PC-9 (cell line): ENCODE measurements at regions not wholly inside any gene's neighbourhood (a gene's known extent, or its start where the extent isn't known, plus 50 kb on each side); places are given as distances from the start of the nearest gene placed in this dataset.

ENCODE experiments used
- BruUV-seq: library from RNA; stranded (reverse); fragments of 400-500 nt; replicated peaks from 2 replicates; lab custom pipeline; 2021; lab: Mats Ljungman, UMichigan
- CTCF ChIA-PET: fragments of 300-600 bp; sonication (Branson Sonifier 250); formaldehyde crosslinking; loops from one replicate; lab custom pipeline; 2022; ENCODE audit warnings: antibody characterized with exemption; lab: Charles Lee
- POLR2A ChIA-PET: fragments of 300-600 bp; sonication (Branson Sonifier 250); formaldehyde crosslinking; loops from one replicate; lab custom pipeline; 2022; ENCODE audit warnings: antibody characterized with exemption; ENCODE audit not compliant: unreplicated experiment; lab: Charles Lee
- DNase-seq, 2 experiments: peaks; one replicate each; pipeline versions ENCODE4 v3.0.0 to v3.0.0-alpha.2; 2015 to 2022; ENCODE audit warnings: mixed read lengths in 1 of 2
- H2AFZ ChIP-seq: fragments of 200-600 bp; sonication (generic); 2 replicates; pipeline ENCODE4 v1.8.1; 2017; ENCODE audit warnings: antibody characterized with exemption
- H3F3A ChIP-seq: fragments of 200-600 bp; sonication (generic); 2 replicates; pipeline ENCODE4 v1.8.1; 2017; ENCODE audit warnings: antibody characterized with exemption, mild to moderate bottlenecking, low read depth; ENCODE audit not compliant: insufficient read depth
- H3K27ac ChIP-seq: fragments of 200-600 bp; sonication (generic); 2 replicates; pipeline ENCODE4 v1.6.1; 2016; ENCODE audit warnings: mixed run types
- H3K27me3 ChIP-seq: fragments of 200-600 bp; sonication (generic); 2 replicates; pipeline ENCODE4 v1.6.1; 2016; ENCODE audit warnings: low read depth, mixed run types; ENCODE audit not compliant: insufficient read depth
- H3K36me3 ChIP-seq: fragments of 200-600 bp; sonication (generic); 2 replicates; pipeline ENCODE4 v1.6.1; 2016; ENCODE audit warnings: low read depth, mixed run types
- H3K4me1 ChIP-seq: fragments of 200-600 bp; sonication (generic); replicated peaks from 2 replicates; pipeline ENCODE4 v1.6.1; 2016; ENCODE audit warnings: mixed run types; ENCODE audit not compliant: insufficient read depth
- H3K4me2 ChIP-seq: fragments of 200-600 bp; sonication (generic); 2 replicates; pipeline ENCODE4 v1.6.1; 2017; ENCODE audit warnings: mixed run types
- H3K4me3 ChIP-seq: fragments of 200-600 bp; sonication (generic); 2 replicates; pipeline ENCODE4 v1.6.1; 2016; ENCODE audit warnings: mixed run types
- H3K79me2 ChIP-seq: fragments of 200-600 bp; sonication (generic); 2 replicates; pipeline ENCODE4 v1.6.1; 2017; ENCODE audit warnings: low read depth, mixed run types
- H3K9me2 ChIP-seq: fragments of 200-600 bp; sonication (generic); 2 replicates; pipeline ENCODE4 v1.8.1; 2017; ENCODE audit warnings: mild to moderate bottlenecking; ENCODE audit not compliant: insufficient read depth
- H3K9me3 ChIP-seq: fragments of 200-600 bp; sonication (generic); 2 replicates; pipeline ENCODE4 v1.8.1; 2016; ENCODE audit warnings: low read depth; ENCODE audit not compliant: insufficient read depth
- H4K20me1 ChIP-seq: fragments of 200-600 bp; sonication (generic); 2 replicates; pipeline ENCODE4 v1.8.1; 2017; ENCODE audit not compliant: insufficient read depth
- CTCF ChIP-seq: fragments of 200-600 bp; sonication (generic); conservative IDR thresholded peaks from 2 replicates; pipeline ENCODE4 v1.6.1; 2017; ENCODE audit warnings: mixed run types, antibody characterized with exemption, mild to moderate bottlenecking, moderate library complexity
- EZH2 ChIP-seq: fragments of 200-600 bp; sonication (generic); IDR thresholded peaks from 2 replicates; pipeline ENCODE4 v1.8.0; 2017; ENCODE audit warnings: antibody characterized with exemption, low read depth
- intact Hi-C: fragments of 100-400 bp; cut with micrococcal nuclease; formaldehyde crosslinking; loops from one replicate; pipeline ENCODE4 v1.10.0; 2022; ENCODE audit not compliant: unreplicated experiment

GRCh38 chr2:163375472-163375871 is 360.3 kb downstream of the FIGN start:
- Histone ChIP-seq H3F3A (no peaks in the 10 kb centered on the region), H4K20me1 (no peaks in the 10 kb centered on the region), H3K27ac (no peak overlapping the region), H3K4me1 (no peaks in the 10 kb centered on the region), H3K4me2 (no peak overlapping the region), H3K36me3 (no peaks in the 10 kb centered on the region), H3K9me3 (no peaks in the 10 kb centered on the region), H2AFZ (no peak overlapping the region), H3K27me3 (no peaks in the 10 kb centered on the region), H3K4me3 (no peak overlapping the region), H3K9me2 (no peaks in the 10 kb centered on the region), H3K79me2 (no peaks in the 10 kb centered on the region)
- BruUV-seq = no TSS peak
- CTCF ChIA-PET = no interaction called here
- no peak for TF ChIP-seq EZH2
- TF ChIP-seq CTCF = no peak
- intact Hi-C loops = no loop called here
- POLR2A ChIA-PET = interaction anchor here (0.7 kb wide), 1 partner anchor 17 kb away, joined by 3 read pairs; no protein-coding TSS in a partner anchor
- no peak for DNase-seq

DNA sequence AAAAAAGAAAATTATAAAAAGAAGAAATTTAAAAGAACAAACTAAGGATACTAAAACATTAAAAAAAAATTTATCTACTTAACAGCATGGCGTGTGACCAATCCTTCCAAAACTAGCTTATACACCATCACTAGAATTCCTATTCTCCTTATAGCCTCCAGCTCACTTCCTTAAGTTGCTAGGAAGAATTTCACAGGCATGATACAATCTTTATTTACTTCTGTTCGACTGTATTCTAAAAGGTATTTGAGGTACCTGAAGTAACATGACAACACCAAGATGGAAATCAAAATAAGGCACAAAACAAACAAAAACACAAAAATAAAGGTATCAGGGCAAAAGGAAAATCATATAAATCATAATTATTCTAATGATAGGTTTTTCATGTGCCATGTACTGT is 360.7 kb downstream of the FIGN start:
- no peaks in the 10 kb centered on the region for H3K27me3 ChIP-seq
- no peaks in the 10 kb centered on the region for H3K79me2 ChIP-seq
- TF ChIP-seq CTCF (no peak), EZH2 (no peak)
- no peak for DNase-seq
- H3K4me2 ChIP-seq = no peak overlapping the region
- H3K9me3 ChIP-seq = no peaks in the 10 kb centered on the region
- no peak overlapping the region for H2AFZ ChIP-seq
- ChIA-PET CTCF (no interaction called here), POLR2A (interaction anchor here (0.7 kb wide), 1 partner anchor 17 kb away, joined by 3 read pairs; no protein-coding TSS in a partner anchor)
- no peaks in the 10 kb centered on the region for H4K20me1 ChIP-seq
- intact Hi-C loops = no loop called here
- no peaks in the 10 kb centered on the region for H3K9me2 ChIP-seq
- H3K27ac ChIP-seq = no peak overlapping the region
- H3F3A ChIP-seq = no peaks in the 10 kb centered on the region
- no TSS peak for BruUV-seq
- no peaks in the 10 kb centered on the region for H3K36me3 ChIP-seq
- no peak overlapping the region for H3K4me3 ChIP-seq
- no peaks in the 10 kb centered on the region for H3K4me1 ChIP-seq

DNA sequence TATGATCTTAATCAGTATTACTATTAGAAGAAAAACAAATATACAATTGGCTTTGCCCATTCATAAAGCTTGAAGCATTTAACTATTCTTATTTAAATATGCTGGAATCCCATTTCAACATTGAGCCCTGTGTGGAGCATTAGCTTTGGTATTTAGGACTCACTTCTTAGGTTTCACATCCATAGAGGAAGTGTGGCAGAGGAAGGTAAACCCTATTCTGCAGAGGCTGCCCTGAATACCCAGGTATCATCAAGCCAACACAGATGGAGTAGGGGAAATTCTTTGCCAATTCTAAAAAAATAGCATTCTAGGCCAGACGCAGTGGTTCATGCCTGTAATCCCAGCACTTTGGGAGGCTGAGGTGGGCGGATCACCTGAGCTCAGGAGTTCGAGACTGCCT is 361.5 kb downstream of the FIGN start:
- CTCF ChIA-PET = no interaction called here
- BruUV-seq = no TSS peak

More for the DNA sequence above, 361.5 kb downstream of the FIGN start:
- no peaks in the 10 kb centered on the region for H3K27me3 ChIP-seq
- no peaks in the 10 kb centered on the region for H4K20me1 ChIP-seq
- TF ChIP-seq CTCF (no peak), EZH2 (no peak)
- no peaks in the 10 kb centered on the region for H3K9me3 ChIP-seq
- no peaks in the 10 kb centered on the region for H3F3A ChIP-seq
- H3K79me2 ChIP-seq = no peaks in the 10 kb centered on the region
- intact Hi-C loops = no loop called here
- POLR2A ChIA-PET = no interaction called here
- H3K4me3 ChIP-seq = no peak overlapping the region
- no peaks in the 10 kb centered on the region for H3K4me1 ChIP-seq
- no peak overlapping the region for H3K4me2 ChIP-seq
- H3K27ac ChIP-seq = no peak overlapping the region
- no peaks in the 10 kb centered on the region for H3K36me3 ChIP-seq
- H2AFZ ChIP-seq = no peak overlapping the region
- DNase-seq = no peak
- H3K9me2 ChIP-seq = no peaks in the 10 kb centered on the region
